CD4-positive, alpha-beta T cell treated with Interleukin-17A for 4 hours (primary cell): ENCODE measurements at regions not wholly inside any gene's neighbourhood (a gene's known extent, or its start where the extent isn't known, plus 50 kb on each side); places are given as distances from the start of the nearest gene placed in this dataset.

Experiments
- DNase-seq: peaks from one replicate; pipeline ENCODE4 v3.0.0-alpha.2; 2020; ENCODE audit warnings: mixed read lengths

- DNase-seq = no peak
Measured at GRCh38 chr6:139922236-139922635, 547.8 kb upstream of the CITED2 start.

GRCh38 chr6:139920776-139921100, 546.3 kb upstream of the CITED2 start:
- DNase-seq = no peak

GRCh38 chr6:139920027-139920775, 545.8 kb upstream of the CITED2 start:
- DNase-seq = no peak

- DNase-seq = no peak
Measured at GRCh38 chr6:139919107-139920026, 544.9 kb upstream of the CITED2 start.

GRCh38 chr6:139917951-139918630, 543.6 kb upstream of the CITED2 start:
- DNase-seq = no peak

GRCh38 chr6:139914910-139915309, 540.5 kb upstream of the CITED2 start:
- no peak for DNase-seq

- DNase-seq = no peak
Measured at GRCh38 chr6:139912735-139913400, 538.4 kb upstream of the CITED2 start.

GRCh38 chr6:139909992-139910391, 535.5 kb upstream of the CITED2 start:
- DNase-seq = no peak

- DNase-seq = no peak
Measured at GRCh38 chr6:139905404-139906052, 531.1 kb upstream of the CITED2 start.

- no peak for DNase-seq
Measured at GRCh38 chr6:139904568-139904967, 530.1 kb upstream of the CITED2 start.

GRCh38 chr6:139904158-139904533, 529.7 kb upstream of the CITED2 start:
- no peak for DNase-seq

GRCh38 chr6:139903411-139904157, 529.1 kb upstream of the CITED2 start:
- DNase-seq = no peak

- DNase-seq = no peak
Measured at GRCh38 chr6:139895205-139895793, 520.9 kb upstream of the CITED2 start.

- no peak for DNase-seq
Measured at GRCh38 chr6:139894271-139894670, 519.8 kb upstream of the CITED2 start.

GRCh38 chr6:139891471-139891870, 517.0 kb upstream of the CITED2 start:
- no peak for DNase-seq

- DNase-seq = no peak
Measured at GRCh38 chr6:139888681-139889122, 514.3 kb upstream of the CITED2 start.

GRCh38 chr6:139887275-139887674, 512.8 kb upstream of the CITED2 start:
- DNase-seq = no peak

GRCh38 chr6:139886396-139886795, 511.9 kb upstream of the CITED2 start:
- DNase-seq = no peak

- no peak for DNase-seq
Measured at GRCh38 chr6:139885909-139886308, 511.5 kb upstream of the CITED2 start.

GRCh38 chr6:139883776-139884175, 509.3 kb upstream of the CITED2 start:
- DNase-seq = no peak
